ENCODE measurements at regions not wholly inside any gene's neighbourhood (a gene's known extent, or its start where the extent isn't known, plus 50 kb on each side); places are given as distances from the start of the nearest gene placed in this dataset.

GRCh38 chr9:13942695-13943094 lies 371.2 kb downstream of the NFIB start:
- no peak for TF ChIP-seq CTCF (IDR thresholded peaks at IDR 0.05; ENCODE audit: low read length)
- no peak for TF ChIP-seq EZH2 (optimal IDR thresholded peaks at IDR 0.05; ENCODE audit: low read depth, low read length)
